SKM-1 (cell line): ENCODE measurements at regions not wholly inside any gene's neighbourhood (a gene's known extent, or its start where the extent isn't known, plus 50 kb on each side); places are given as distances from the start of the nearest gene placed in this dataset.
"Not testable (repeated sequence)": the region's sequence is repeated elsewhere in the genome, so short reads cannot be mapped to it uniquely, and the experiment has no call there.

ENCODE experiments used
- DNase-seq: peaks from one replicate; lab custom pipeline; 2025; ENCODE audit not compliant: unreplicated experiment; lab: John Stamatoyannopoulos, UW

DNA sequence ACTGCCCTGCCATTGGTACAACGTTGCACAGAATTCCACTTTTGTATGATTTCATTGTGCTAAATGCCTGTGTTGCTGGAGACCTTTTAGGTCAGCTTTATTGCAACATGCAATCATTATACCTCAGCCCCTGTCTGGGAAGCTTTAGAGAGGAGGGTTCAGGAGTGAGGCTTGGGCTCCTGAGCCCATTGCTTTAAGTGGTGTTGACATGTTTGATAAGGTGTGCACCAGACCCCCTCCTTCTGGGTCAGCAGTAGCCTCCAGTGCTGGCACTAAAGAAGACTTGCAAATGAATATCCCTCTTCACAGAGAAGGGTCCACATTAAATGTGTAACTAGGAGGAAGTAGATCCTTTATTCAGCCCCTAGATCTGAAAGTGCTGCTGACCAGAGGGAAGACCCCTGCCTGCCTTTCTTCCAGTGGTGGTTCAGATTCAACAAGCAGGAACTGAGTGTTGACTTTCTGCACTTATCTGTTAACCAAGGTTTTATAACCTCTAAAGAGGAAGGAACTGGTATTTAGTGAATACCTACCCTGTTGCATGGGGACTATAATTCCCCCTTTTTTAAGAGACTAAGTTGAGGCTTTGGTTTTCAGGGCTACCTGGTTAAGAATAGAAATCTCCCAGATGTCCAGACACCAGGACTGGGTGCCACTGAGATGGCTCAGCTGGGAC is 369.4 kb upstream of the IGFBP3 start:
- DNase-seq, result no peak

DNA sequence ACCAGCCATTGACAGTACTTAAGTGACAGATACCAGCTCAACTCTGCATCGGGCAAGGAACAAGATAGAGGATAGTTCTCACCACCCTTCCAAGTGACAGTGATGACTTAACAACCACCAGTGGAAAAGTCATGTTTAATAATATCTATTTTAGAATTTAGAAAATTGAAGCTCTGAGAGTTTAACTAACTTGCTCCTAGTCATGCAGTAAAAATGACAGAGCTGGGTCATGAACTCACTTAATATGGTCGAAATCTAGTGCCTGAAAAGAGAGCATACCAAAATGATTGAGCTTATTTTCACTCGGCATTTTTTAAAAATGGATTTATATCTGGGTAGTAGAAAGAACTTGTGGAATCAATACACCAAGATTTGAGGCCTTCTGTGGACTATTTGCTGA is 367.8 kb upstream of the IGFBP3 start:
- no peak for DNase-seq

DNA sequence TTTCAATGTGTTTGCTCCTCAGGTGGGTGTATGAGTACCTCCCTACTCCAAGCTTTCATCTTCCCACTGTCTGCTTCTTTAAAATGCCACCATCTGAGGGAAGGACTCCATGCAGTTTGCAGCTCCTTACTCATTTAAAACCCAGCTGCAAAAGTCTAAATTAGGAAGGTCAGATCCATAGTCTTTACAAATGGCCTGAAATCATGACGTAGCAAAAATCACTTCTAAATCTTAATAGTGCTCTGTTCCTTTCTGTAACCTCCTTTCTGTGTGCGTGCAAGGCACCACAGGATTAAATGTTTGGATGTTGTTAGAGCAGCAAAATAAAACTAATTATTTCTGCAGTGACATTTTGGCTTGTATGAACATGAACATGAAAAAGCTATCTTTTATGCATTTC is 366.9 kb upstream of the IGFBP3 start:
- no peak for DNase-seq

GRCh38 chr7:46286957-46287356 is 365.9 kb upstream of the IGFBP3 start:
- DNase-seq, result no peak

- no peak for DNase-seq
Observed at GRCh38 chr7:46286356-46286755, 365.3 kb upstream of the IGFBP3 start.

DNA sequence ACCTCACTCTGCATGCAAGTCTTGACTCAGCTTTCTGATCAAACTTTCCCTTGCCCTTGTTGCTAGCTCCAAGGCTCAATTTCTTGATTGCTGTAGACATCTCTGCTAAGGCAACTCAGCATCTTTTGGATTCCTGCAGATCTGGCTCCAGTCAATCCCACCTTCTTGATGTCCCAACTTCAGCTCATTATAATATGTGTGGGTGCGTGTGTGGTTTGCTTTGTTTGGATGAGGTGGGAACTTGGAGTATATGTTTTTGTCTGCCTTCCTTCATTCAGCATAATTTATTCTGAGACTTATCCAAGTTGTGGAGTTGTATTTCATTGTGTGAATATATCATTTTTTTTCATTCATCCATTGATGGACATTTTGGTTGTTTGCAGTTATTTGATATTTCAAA is 364.8 kb upstream of the IGFBP3 start:
- no peak for DNase-seq

- no peak for DNase-seq
Observed at GRCh38 chr7:46283852-46284251, 362.8 kb upstream of the IGFBP3 start.

DNA sequence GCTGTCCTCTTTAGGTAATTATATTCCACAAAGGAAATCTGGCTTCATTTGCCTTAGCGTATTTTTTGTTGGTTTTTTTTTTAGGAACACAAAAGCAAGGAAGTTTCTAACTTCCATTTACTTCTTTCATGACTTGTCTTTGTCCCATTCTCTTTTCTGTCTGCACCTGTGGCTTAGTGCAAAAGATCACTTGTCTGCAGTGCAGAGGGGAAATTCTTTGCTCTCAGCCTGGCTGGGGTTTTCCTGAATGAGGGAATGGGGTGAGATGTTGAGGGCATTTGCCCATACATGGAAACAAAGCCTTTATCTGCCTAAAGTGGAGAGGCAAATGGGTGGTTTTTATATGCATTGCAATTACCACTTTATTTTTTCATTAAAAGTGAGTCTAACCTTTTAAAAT is 361.1 kb upstream of the IGFBP3 start:
- no peak for DNase-seq

- no peak for DNase-seq
Observed at GRCh38 chr7:46281071-46281470, 360.0 kb upstream of the IGFBP3 start.

DNA sequence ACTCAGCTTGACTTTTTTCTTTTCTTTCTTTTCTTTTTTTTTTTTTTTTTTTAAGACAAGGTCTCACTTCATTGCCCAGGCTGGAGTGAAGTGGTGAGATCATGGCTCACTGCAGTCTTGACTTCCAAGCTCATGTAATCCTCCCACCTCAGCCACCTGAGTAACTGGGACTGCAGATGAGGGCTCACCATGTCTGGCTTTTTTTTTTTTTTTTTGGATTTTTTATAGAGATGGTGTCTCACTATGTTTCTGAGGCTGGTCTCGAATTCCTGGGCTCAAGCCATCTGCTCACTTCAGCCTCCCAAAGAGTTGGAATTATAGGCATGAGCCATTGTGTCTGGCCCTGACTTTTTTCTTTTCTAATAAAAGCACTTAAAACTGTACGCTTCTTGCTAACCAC is 358.2 kb upstream of the IGFBP3 start:
- DNase-seq, result no peak

- DNase-seq, result no peak
Observed at GRCh38 chr7:46264646-46265045, 343.6 kb upstream of the IGFBP3 start.

- DNase-seq, result not testable (repeated sequence)
Observed at GRCh38 chr7:46261638-46262037, 340.6 kb upstream of the IGFBP3 start.

DNA sequence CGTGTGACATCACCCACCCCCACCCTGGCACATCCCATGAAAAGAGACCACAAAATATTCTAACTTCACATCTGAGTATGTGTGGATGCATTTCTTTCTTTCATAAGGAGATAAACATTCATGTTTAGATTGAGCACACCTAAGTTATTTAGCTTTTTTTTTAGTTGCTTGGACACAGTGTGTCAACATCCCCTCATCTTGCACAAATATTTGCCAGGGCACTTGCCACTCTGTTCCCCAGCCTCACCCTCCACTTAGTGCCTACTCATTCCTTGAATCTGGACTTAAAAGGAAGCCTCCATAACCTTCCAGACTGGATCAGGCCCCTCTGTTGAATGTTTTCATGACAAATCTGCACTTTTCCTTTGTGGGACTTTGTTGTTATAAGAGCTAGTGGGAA is 338.9 kb upstream of the IGFBP3 start:
- no peak for DNase-seq

DNA sequence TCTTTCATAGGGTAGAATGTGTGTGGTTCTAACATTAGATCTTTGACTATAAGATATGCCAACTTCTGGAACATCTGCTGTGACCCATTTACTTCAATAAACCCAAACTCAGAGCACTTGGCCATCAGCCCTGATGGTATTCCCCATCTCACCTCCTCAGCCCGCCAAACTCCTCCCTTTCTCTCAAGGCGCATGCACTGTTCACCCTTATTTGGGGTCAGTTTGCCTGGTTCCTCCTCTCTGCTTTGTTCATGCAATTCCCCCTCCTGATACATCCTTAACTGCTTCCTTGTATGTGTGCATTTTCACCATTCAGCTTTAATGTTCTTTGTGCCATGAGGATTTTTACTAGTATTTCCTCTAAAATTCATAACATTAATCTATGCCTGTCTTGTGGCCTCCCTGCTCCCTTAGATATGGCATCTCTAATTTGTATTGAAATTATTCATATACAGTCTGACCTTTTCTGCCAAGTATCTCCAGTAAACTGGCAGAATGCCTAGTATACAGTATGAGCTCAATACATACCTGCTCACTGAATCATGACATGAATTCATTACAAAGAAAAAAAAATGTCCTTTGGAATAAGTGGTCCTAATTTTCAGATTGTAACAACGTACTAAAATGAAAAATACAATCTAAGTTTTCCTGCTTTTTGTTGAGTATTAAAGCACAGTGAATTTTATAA is 336.8 kb upstream of the IGFBP3 start:
- DNase-seq, result no peak

DNA sequence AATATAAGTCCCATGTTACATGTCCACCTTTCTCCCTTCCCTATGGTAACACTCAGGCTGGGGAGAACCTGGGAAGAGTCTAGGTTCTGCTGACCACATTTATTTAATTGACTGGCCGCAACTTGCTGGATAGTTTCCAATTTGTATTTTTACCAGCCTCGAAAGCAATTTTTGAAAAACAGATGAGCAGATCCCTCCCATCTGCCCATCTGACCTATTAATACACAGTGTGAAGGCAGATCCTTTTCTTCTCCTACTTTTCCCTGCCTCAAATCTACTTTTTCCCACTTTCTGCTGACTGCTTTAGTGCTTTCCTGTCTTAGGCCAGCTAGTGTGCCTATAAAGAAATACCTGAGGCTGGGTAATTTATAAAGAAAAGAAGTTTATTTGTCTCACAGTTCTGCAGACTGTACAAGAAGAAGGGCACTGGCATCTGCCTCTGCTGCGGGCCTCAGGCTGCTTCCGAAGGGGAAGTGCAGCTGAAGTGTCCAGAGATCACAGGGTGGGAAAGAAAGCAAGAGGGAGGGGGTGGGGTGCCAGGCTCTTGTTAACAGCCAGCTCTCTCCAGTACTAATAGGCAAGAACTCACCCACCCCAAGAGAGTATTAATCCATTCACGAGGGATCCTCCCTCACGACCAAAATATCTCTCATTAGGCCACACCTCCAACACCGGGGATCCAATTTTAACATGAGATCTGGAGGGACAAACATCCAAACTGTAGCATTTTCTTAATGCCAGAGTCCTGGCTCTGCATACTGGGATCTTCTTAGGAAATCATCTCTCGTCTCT is 336.0 kb upstream of the IGFBP3 start:
- no peak for DNase-seq

GRCh38 chr7:46253520-46253919 is 332.4 kb upstream of the IGFBP3 start:
- no peak for DNase-seq

DNA sequence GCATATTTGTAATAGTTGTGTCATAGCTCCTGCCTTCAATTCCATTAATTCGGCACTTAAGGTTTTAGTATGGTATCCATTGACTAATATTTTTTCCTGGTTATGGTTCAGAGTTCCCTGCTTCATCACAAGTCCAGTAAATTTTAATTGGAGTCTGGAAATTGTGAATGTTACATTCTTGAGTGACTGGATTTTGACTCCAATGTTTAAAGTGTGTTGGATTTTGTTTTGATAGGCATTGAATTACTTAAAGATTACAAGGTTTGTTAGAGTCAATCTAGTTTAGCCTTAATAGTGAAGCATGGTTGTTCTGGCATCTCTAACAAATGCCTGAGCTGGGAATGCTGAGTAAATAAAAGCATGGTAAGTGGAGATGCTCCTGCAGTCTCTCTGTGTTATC is 326.6 kb upstream of the IGFBP3 start:
- DNase-seq, result no peak

DNA sequence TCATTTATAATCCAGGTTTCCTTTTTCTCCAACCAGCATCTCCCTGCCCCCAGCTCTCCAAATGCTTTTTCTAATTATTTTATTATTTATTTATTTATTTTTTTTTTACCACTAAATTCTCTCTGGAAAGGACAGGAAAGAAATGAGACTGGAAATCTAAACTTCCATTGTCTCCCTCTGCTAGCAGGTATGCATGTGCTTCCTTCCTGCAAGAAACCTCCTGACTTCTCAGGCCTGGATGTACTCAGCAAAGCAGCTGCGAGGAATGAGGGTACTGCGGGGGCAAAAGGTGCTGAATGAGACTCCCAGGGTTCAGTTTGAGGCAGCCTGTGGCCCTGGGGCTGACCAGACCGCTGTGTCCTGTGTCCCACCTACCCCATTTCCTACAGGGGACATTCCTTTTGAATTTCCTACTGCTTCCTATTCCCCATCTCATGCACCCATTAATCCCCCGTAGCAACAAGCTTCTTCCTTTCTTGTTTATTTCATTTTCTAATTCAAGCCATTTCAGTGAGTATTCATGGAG is 324.6 kb upstream of the IGFBP3 start:
- DNase-seq, result no peak

- no peak for DNase-seq
Observed at GRCh38 chr7:46244757-46245156, 323.7 kb upstream of the IGFBP3 start.

GRCh38 chr7:46243406-46243805 is 322.3 kb upstream of the IGFBP3 start:
- DNase-seq, result no peak

GRCh38 chr7:46239846-46240245 is 318.8 kb upstream of the IGFBP3 start:
- no peak for DNase-seq

DNA sequence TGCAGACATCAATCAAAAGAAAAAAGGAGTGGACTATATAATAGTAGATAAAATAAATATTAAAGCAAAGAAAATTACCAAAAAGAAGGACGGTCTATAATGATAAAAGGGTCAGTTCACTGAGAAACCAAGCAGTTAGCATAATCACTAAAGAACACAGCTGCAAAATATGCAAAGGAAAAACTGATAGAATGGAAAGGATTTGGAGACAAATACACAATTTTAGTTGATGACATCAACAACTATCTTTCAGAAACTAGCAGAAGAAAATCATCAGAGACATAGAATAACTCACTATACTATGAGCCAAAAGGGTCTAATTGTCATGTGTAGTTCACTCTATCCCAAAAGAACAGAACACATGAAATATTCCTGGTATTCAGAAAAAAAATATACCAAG is 316.4 kb upstream of the IGFBP3 start:
- no peak for DNase-seq
